HL-60 (cell line): ENCODE measurements at regions not wholly inside any gene's neighbourhood (a gene's known extent, or its start where the extent isn't known, plus 50 kb on each side); places are given as distances from the start of the nearest gene placed in this dataset.

Source experiments
- DNase-seq, 2 experiments: peaks; one replicate each; pipeline ENCODE4 v3.0.0-alpha.2; 2010 to 2020; ENCODE audit warnings: low read depth in 1 of 2, low spot score in 1 of 2
- H3K27ac ChIP-seq: fragments of 250-450 bp; sonication (Bioruptor Pico); replicated peaks from 2 replicates; pipeline ENCODE4 v1.5.1; 2020; ENCODE audit warnings: mild to moderate bottlenecking, moderate library complexity
- H3K27me3 ChIP-seq: fragments of 250-450 bp; sonication (Bioruptor Pico); 2 replicates; pipeline ENCODE4 v1.5.1; 2021; ENCODE audit warnings: mild to moderate bottlenecking, moderate library complexity; ENCODE audit not compliant: insufficient read depth, poor library complexity, severe bottlenecking
- H3K4me3 ChIP-seq: replicated peaks from 2 replicates; pipeline ENCODE4 v1.5.1; 2011; ENCODE audit warnings: mild to moderate bottlenecking, control low read depth, low read length; ENCODE audit not compliant: insufficient read depth
- CTCF ChIP-seq: IDR thresholded peaks from one replicate; pipeline ENCODE4 v1.5.1; 2011; ENCODE audit warnings: low read length, control low read depth, inconsistent platforms; ENCODE audit not compliant: insufficient read depth
- GABPA ChIP-seq: IDR thresholded peaks from 2 replicates; pipeline ENCODE4 v1.6.1; 2012; ENCODE audit warnings: low read depth
- POLR2AphosphoS5 ChIP-seq: IDR thresholded peaks from 2 replicates; pipeline ENCODE4 v1.6.1; 2012; ENCODE audit warnings: low read depth
- REST ChIP-seq: IDR thresholded peaks from 2 replicates; pipeline ENCODE4 v1.6.1; 2012; ENCODE audit warnings: low read depth; ENCODE audit not compliant: insufficient replicate concordance
- SPI1 ChIP-seq: IDR thresholded peaks from 2 replicates; pipeline ENCODE4 v1.6.1; 2012; ENCODE audit warnings: low read depth, mild to moderate bottlenecking, borderline replicate concordance

GRCh38 chr1:242876030-242876429 is 351.5 kb upstream of the PLD5 start:
- H3K4me3 ChIP-seq: no peak overlapping the region
- no peak overlapping the region for H3K27ac ChIP-seq
- no peak for DNase-seq
- no peak for TF ChIP-seq SPI1
- TF ChIP-seq CTCF: no peak
- no peak for TF ChIP-seq POLR2AphosphoS5
- TF ChIP-seq GABPA: no peak
- no peak for TF ChIP-seq REST
- no peaks in the 10 kb centered on the region for H3K27me3 ChIP-seq

- TF ChIP-seq CTCF (no peak), REST (no peak), POLR2AphosphoS5 (no peak), GABPA (no peak), SPI1 (no peak)
- Histone ChIP-seq H3K27ac (no peak overlapping the region), H3K27me3 (no peaks in the 10 kb centered on the region), H3K4me3 (no peak overlapping the region)
- DNase-seq: no peak
Observed at GRCh38 chr1:242873661-242874060, 349.2 kb upstream of the PLD5 start.

- H3K4me3 ChIP-seq: no peak overlapping the region
- no peak for DNase-seq
- no peaks in the 10 kb centered on the region for H3K27me3 ChIP-seq
- no peak overlapping the region for H3K27ac ChIP-seq
- no peak for TF ChIP-seq CTCF
- no peak for TF ChIP-seq GABPA
- TF ChIP-seq REST: no peak
- TF ChIP-seq POLR2AphosphoS5: no peak
- no peak for TF ChIP-seq SPI1
Observed at GRCh38 chr1:242872521-242872920, 348.0 kb upstream of the PLD5 start.
